ENCODE measurements at regions not wholly inside any gene's neighbourhood (a gene's known extent, or its start where the extent isn't known, plus 50 kb on each side); places are given as distances from the start of the nearest gene placed in this dataset.

DNA sequence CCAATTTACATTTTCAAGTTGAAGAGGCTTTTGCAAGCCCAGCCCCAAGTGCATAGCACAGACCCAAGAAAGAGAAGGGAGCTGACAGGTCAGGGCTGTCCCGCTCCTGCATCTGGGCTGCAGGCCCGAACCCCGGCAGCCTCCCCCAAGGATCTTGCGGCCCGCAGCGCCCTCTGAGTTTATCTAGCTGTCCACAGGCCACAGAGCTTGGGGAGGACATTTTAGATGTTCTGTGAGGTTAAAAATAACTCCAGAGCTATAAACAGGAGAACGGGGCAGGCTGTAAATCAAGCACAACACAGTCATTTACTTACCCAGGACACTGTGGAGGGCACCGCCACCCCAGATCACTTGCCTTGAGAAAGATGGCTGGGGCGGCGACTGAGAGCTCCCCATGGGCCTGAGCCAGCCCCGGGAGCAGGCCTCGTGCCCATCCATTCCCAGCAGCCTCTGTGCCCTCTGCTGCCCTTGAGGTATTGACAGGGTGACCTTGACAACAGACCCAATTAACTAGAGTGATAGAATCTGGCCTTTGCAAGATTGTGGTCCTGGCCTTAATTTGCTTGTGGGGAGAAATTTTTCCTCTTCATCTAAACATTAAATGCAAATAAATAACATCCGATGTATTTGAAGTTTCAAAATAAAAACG lies 563.0 kb downstream of the TCERG1L start:
- no peaks in the 10 kb centered on the region for H3K27me3 ChIP-seq (ENCODE audit: control insufficient read depth, extremely low read depth, insufficient read depth, low read length)
- dilution Hi-C loops (cut with MboI; ENCODE audit: extremely low pct_ligation_motif_present, low sequenced_read_pairs), result no loop called here
- H3K4me1 ChIP-seq (ENCODE audit: control insufficient read depth, extremely low read depth, insufficient read depth, low read length), result no peaks in the 10 kb centered on the region
- H3K4me2 ChIP-seq (ENCODE audit: control insufficient read depth, extremely low read depth, insufficient read depth, low read depth, low read length), result no peak overlapping the region
- H2AFZ ChIP-seq (ENCODE audit: control insufficient read depth, low read length), result no peak overlapping the region
- no peaks in the 10 kb centered on the region for H3K79me2 ChIP-seq (ENCODE audit: control insufficient read depth, insufficient read depth, low read length)
- H4K20me1 ChIP-seq (ENCODE audit: control insufficient read depth, extremely low read depth, insufficient read depth, low read length), result no peaks in the 10 kb centered on the region
- H3K4me3 ChIP-seq (ENCODE audit: control insufficient read depth in 2 of 3, extremely low read depth in 1 of 3, insufficient read depth in 2 of 3, low read depth in 1 of 3, low read length in 3 of 3), result no peak overlapping the region
- FAIRE-seq, result no peak
- peaks cover 6% of the 10 kb centered on the region for H3K9me3 ChIP-seq (ENCODE audit: control insufficient read depth, low read depth, low read length)
- no peak overlapping the region for H3K27ac ChIP-seq (ENCODE audit: control insufficient read depth, insufficient read depth, low read length)
- TF ChIP-seq EZH2 (IDR thresholded peaks at IDR 0.05; ENCODE audit: low read length) (no peak), CTCF (optimal IDR thresholded peaks at IDR 0.05 in 1 of 3, IDR thresholded peaks at IDR 0.05 in 1 of 3, conservative IDR thresholded peaks at IDR 0.05 in 1 of 3; ENCODE audit: extremely low read depth in 1 of 3, insufficient read depth in 2 of 3, low read length in 3 of 3) (no peak)
- H3K9ac ChIP-seq (ENCODE audit: control insufficient read depth, extremely low read depth, insufficient read depth, low read length), result no peak overlapping the region
- DNase-seq (ENCODE audit: low read depth, low spot score), result no peak
- H3K9me1 ChIP-seq (ENCODE audit: control insufficient read depth, extremely low read depth, insufficient read depth, low read length), result no peaks in the 10 kb centered on the region
- H3K36me3 ChIP-seq (ENCODE audit: control insufficient read depth in 2 of 2, extremely low read depth in 1 of 2, insufficient read depth in 2 of 2, low read length in 2 of 2), result no peaks in the 10 kb centered on the region

DNA sequence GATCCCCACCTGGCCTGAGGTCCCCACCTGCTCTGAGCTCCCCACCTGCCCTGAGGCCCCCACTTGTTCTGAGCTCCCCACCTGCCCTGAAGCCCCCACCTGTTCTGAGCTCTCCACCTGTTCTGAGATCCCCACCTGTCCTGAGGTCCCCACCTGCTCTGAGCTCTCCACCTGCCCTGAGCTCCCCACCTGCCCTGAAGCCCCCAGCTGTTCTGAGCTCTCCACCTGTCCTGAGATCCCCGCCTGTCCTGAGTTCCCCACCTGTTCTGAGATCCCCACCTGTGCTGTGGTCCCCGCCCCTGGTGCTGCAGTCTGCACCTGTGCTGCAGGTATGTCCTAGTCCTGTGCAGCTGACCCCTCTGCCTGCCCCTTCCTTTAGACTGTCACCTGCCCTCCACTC lies 561.6 kb downstream of the TCERG1L start:
- no peaks in the 10 kb centered on the region for H3K9me1 ChIP-seq (ENCODE audit: control insufficient read depth, extremely low read depth, insufficient read depth, low read length)
- no peaks in the 10 kb centered on the region for H3K36me3 ChIP-seq (ENCODE audit: control insufficient read depth in 2 of 2, extremely low read depth in 1 of 2, insufficient read depth in 2 of 2, low read length in 2 of 2)
- no peaks in the 10 kb centered on the region for H4K20me1 ChIP-seq (ENCODE audit: control insufficient read depth, extremely low read depth, insufficient read depth, low read length)
- no peaks in the 10 kb centered on the region for H3K4me1 ChIP-seq (ENCODE audit: control insufficient read depth, extremely low read depth, insufficient read depth, low read length)
- peaks cover 3% of the 10 kb centered on the region for H3K9me3 ChIP-seq (ENCODE audit: control insufficient read depth, low read depth, low read length)
- H2AFZ ChIP-seq (ENCODE audit: control insufficient read depth, low read length), result no peak overlapping the region
- no peak overlapping the region for H3K4me2 ChIP-seq (ENCODE audit: control insufficient read depth, extremely low read depth, insufficient read depth, low read depth, low read length)
- H3K79me2 ChIP-seq (ENCODE audit: control insufficient read depth, insufficient read depth, low read length), result no peaks in the 10 kb centered on the region
- dilution Hi-C loops (cut with MboI; ENCODE audit: extremely low pct_ligation_motif_present, low sequenced_read_pairs), result no loop called here
- no peaks in the 10 kb centered on the region for H3K27me3 ChIP-seq (ENCODE audit: control insufficient read depth, extremely low read depth, insufficient read depth, low read length)
- FAIRE-seq (no peak), DNase-seq (ENCODE audit: low read depth, low spot score) (no peak)
- H3K4me3 ChIP-seq (ENCODE audit: control insufficient read depth in 2 of 3, extremely low read depth in 1 of 3, insufficient read depth in 2 of 3, low read depth in 1 of 3, low read length in 3 of 3), result no peak overlapping the region
- H3K9ac ChIP-seq (ENCODE audit: control insufficient read depth, extremely low read depth, insufficient read depth, low read length), result no peak overlapping the region
- no peak overlapping the region for H3K27ac ChIP-seq (ENCODE audit: control insufficient read depth, insufficient read depth, low read length)
- TF ChIP-seq EZH2 (IDR thresholded peaks at IDR 0.05; ENCODE audit: low read length), result no peak

GRCh38 chr10:130750441-130750840 lies 561.1 kb downstream of the TCERG1L start:
- Histone ChIP-seq H3K27ac (ENCODE audit: control insufficient read depth, insufficient read depth, low read length) (no peak overlapping the region), H3K9ac (ENCODE audit: control insufficient read depth, extremely low read depth, insufficient read depth, low read length) (no peak overlapping the region), H3K4me1 (ENCODE audit: control insufficient read depth, extremely low read depth, insufficient read depth, low read length) (no peaks in the 10 kb centered on the region), H3K27me3 (ENCODE audit: control insufficient read depth, extremely low read depth, insufficient read depth, low read length) (no peaks in the 10 kb centered on the region), H3K4me3 (ENCODE audit: control insufficient read depth in 2 of 3, extremely low read depth in 1 of 3, insufficient read depth in 2 of 3, low read depth in 1 of 3, low read length in 3 of 3) (no peak overlapping the region), H3K79me2 (ENCODE audit: control insufficient read depth, insufficient read depth, low read length) (no peaks in the 10 kb centered on the region), H4K20me1 (ENCODE audit: control insufficient read depth, extremely low read depth, insufficient read depth, low read length) (no peaks in the 10 kb centered on the region), H2AFZ (ENCODE audit: control insufficient read depth, low read length) (no peak overlapping the region), H3K4me2 (ENCODE audit: control insufficient read depth, extremely low read depth, insufficient read depth, low read depth, low read length) (no peak overlapping the region), H3K36me3 (ENCODE audit: control insufficient read depth in 2 of 2, extremely low read depth in 1 of 2, insufficient read depth in 2 of 2, low read length in 2 of 2) (no peaks in the 10 kb centered on the region), H3K9me3 (ENCODE audit: control insufficient read depth, low read depth, low read length) (peaks cover 3% of the 10 kb centered on the region), H3K9me1 (ENCODE audit: control insufficient read depth, extremely low read depth, insufficient read depth, low read length) (no peaks in the 10 kb centered on the region)
- DNase-seq (ENCODE audit: low read depth, low spot score) (no peak), FAIRE-seq (no peak)
- TF ChIP-seq CTCF (optimal IDR thresholded peaks at IDR 0.05 in 1 of 3, IDR thresholded peaks at IDR 0.05 in 1 of 3, conservative IDR thresholded peaks at IDR 0.05 in 1 of 3; ENCODE audit: extremely low read depth in 1 of 3, insufficient read depth in 2 of 3, low read length in 3 of 3) (no peak), EZH2 (IDR thresholded peaks at IDR 0.05; ENCODE audit: low read length) (no peak)
- dilution Hi-C loops (cut with MboI; ENCODE audit: extremely low pct_ligation_motif_present, low sequenced_read_pairs), result no loop called here
